Lung (tissue), 11 donors: ENCODE measurements at regions not wholly inside any gene's neighbourhood (a gene's known extent, or its start where the extent isn't known, plus 50 kb on each side); places are given as distances from the start of the nearest gene placed in this dataset.

ENCODE experiments used
- ATAC-seq: fragments of 200-7000 bp; cut with Tn5 transposase; one replicate; pipeline ENCODE4 v1.9.1; 2020; ENCODE audit warnings: moderate number of reproducible peaks; ENCODE audit not compliant: insufficient read depth, low FRiP score
- DNase-seq, 3 donors: peaks; one replicate each; pipeline ENCODE4 v3.0.0-alpha.2; 2013 to 2017
- H3K27ac ChIP-seq, 2 donors: one replicate each; pipeline ENCODE4 v1.5.1; 2013; ENCODE audit warnings: mild to moderate bottlenecking in 2 of 2, moderate library complexity in 2 of 2, control low read depth in 1 of 2, inconsistent platforms in 1 of 2, low read depth in 1 of 2, low read length in 1 of 2
- H3K27me3 ChIP-seq, 3 donors: one replicate each; pipeline ENCODE4 v1.5.1; 2013; ENCODE audit warnings: low read length in 2 of 3; ENCODE audit not compliant: control insufficient read depth in 3 of 3, insufficient read depth in 3 of 3
- H3K36me3 ChIP-seq, 4 donors: one replicate each; pipeline ENCODE4 v1.5.1; 2013; ENCODE audit warnings: low read length in 4 of 4, mild to moderate bottlenecking in 1 of 4, moderate library complexity in 1 of 4; ENCODE audit not compliant: control insufficient read depth in 4 of 4, insufficient read depth in 4 of 4
- H3K4me1 ChIP-seq, 5 donors: one replicate each; pipeline ENCODE4 v1.5.1; 2013; ENCODE audit warnings: low read length in 5 of 5, mild to moderate bottlenecking in 2 of 5, moderate library complexity in 1 of 5; ENCODE audit not compliant: control insufficient read depth in 5 of 5, insufficient read depth in 5 of 5
- H3K4me3 ChIP-seq: one replicate; pipeline ENCODE4 v1.5.1; 2013; ENCODE audit warnings: mild to moderate bottlenecking, control low read depth, moderate library complexity
- H3K9ac ChIP-seq, 2 donors: one replicate each; pipeline ENCODE4 v1.5.1; 2013; ENCODE audit warnings: low read length in 2 of 2, control low read depth in 1 of 2; ENCODE audit not compliant: insufficient read depth in 1 of 2
- H3K9me3 ChIP-seq, 4 donors: one replicate each; pipeline ENCODE4 v1.5.1; 2013; ENCODE audit warnings: low read length in 3 of 4, mild to moderate bottlenecking in 1 of 4, moderate library complexity in 1 of 4; ENCODE audit not compliant: control insufficient read depth in 4 of 4, insufficient read depth in 3 of 4
- WGBS, 2 donors: extraction: QIAGEN DNeasy Blood & Tissue Kit; methylation state at CpG; one replicate each; pipeline ENCODE4 v1.1.7; 2013; 5-methylcytosine and 5-hydroxymethylcytosine counted together
- TF ChIP-seq, protein P1 (sequence below): IDR thresholded peaks from 2 replicates; pipeline ENCODE4 v1.5.1; 2012; ENCODE audit warnings: mild to moderate bottlenecking; ENCODE audit errors: control extremely low read depth, extremely low read depth
- donor health status: control.
- donor health status: control.
- donor health status: Bipolar disorder and iron deficiency.
- donor health status: healthy.
- donor health status: DM: yes; HTN: yes; CAD: no.

DNA sequence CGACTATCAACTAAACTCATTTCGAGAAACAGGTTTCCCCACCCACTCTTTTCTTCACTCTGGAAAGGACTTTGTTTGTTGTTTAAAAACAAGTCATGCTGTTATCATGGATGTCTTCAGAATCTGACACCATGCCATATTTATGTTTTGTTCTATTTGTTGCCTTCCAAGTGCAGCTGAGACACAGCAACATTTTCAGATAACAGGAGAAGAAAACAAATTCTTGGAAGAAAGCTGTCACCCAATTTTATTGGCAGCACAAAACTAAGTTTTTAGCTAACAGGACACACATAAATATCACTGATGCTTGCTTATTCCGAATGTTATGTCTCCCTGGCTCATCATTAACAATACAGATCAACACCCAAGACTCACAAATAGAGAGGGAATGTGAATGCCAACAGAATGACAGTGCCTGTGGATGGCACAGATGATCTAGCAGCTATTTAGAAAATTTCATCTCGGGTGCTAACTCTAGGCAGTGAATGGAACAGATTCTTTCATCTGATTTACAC, 147.9 kb downstream of the RPS29 start:
- WGBS, 2 donors = 63 to 64% methylated on average over 4 of the region's 4 CpGs
- Histone ChIP-seq H3K27ac (no peak overlapping the region), H3K27me3 (no peaks in the 10 kb centered on the region), H3K4me3 (no peak overlapping the region), H3K9ac (no peak overlapping the region), H3K9me3 (peaks cover 0 to 6% (median 3%) of the 10 kb centered on the region in 4 donors), H3K4me1 (peaks cover 0 to 19% (median 0%) of the 10 kb centered on the region in 5 donors), H3K36me3 (no peaks in the 10 kb centered on the region)
- ATAC-seq (no peak), DNase-seq (peak in 2 of 3 donors; percentile 80 to 85)
- TF ChIP-seq, protein P1, sequence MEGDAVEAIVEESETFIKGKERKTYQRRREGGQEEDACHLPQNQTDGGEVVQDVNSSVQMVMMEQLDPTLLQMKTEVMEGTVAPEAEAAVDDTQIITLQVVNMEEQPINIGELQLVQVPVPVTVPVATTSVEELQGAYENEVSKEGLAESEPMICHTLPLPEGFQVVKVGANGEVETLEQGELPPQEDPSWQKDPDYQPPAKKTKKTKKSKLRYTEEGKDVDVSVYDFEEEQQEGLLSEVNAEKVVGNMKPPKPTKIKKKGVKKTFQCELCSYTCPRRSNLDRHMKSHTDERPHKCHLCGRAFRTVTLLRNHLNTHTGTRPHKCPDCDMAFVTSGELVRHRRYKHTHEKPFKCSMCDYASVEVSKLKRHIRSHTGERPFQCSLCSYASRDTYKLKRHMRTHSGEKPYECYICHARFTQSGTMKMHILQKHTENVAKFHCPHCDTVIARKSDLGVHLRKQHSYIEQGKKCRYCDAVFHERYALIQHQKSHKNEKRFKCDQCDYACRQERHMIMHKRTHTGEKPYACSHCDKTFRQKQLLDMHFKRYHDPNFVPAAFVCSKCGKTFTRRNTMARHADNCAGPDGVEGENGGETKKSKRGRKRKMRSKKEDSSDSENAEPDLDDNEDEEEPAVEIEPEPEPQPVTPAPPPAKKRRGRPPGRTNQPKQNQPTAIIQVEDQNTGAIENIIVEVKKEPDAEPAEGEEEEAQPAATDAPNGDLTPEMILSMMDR = no peak

DNA sequence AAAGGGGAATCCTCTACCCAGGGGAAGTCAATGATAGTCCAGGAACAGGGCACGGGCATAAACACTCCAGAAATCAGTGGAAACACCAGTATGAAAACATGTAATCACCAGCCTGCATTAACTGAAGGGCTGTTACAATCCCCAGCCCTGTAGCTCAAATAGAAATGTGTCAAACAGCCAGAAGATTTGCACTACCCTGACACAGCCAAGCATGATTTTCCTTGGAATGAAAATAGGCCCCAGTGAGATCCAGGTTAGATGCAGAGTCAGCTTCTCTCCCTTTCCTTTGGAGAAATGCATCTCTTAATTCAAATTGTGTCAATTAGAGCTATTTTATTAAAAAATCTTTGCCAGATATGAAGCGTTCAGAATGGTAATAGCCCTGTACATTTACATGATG, 158.1 kb downstream of the RPS29 start:
- TF ChIP-seq, protein P1 = no peak
- no peak overlapping the region for H3K4me3 ChIP-seq
- no peak for DNase-seq
- 81 to 84% methylated on average over 2 of the region's 2 CpGs for WGBS, 2 donors
- no peaks in the 10 kb centered on the region for H3K27me3 ChIP-seq
- H3K4me1 ChIP-seq = no peaks in the 10 kb centered on the region
- H3K36me3 ChIP-seq = no peaks in the 10 kb centered on the region
- no peak for ATAC-seq
- H3K9me3 ChIP-seq = peaks cover 0 to 4% (median 3%) of the 10 kb centered on the region in 4 donors
- H3K27ac ChIP-seq = no peak overlapping the region
- H3K9ac ChIP-seq = no peak overlapping the region

DNA sequence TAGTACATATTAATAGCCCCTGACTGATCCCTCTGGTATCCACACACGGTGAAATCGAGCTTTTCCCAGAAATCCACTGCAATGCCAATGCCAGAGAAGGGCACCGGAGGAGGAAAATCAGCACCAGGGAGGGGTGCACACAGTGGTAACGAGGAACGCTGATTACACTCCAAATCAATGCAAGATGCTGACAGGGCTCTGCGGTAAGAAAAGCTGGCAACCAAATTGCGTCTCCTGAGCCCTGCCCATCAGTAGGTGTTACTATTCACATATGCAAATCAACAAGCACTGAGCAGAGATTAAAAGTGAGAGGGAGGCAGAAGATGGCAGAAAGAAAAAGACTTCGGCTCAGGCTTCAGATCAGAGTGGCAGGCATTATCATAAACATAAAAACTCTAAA, 159.1 kb downstream of the RPS29 start:
- TF ChIP-seq, protein P1 = no peak
- Histone ChIP-seq H3K4me1 (no peaks in the 10 kb centered on the region), H3K27me3 (no peaks in the 10 kb centered on the region), H3K27ac (no peak overlapping the region), H3K9me3 (peaks cover 0 to 4% (median 1%) of the 10 kb centered on the region in 4 donors), H3K9ac (no peak overlapping the region), H3K4me3 (no peak overlapping the region), H3K36me3 (no peaks in the 10 kb centered on the region)
- peak; percentile 42 for ATAC-seq
- WGBS, 2 donors = 46 to 48% methylated on average over 8 of the region's 8 CpGs
- DNase-seq = no peak

DNA sequence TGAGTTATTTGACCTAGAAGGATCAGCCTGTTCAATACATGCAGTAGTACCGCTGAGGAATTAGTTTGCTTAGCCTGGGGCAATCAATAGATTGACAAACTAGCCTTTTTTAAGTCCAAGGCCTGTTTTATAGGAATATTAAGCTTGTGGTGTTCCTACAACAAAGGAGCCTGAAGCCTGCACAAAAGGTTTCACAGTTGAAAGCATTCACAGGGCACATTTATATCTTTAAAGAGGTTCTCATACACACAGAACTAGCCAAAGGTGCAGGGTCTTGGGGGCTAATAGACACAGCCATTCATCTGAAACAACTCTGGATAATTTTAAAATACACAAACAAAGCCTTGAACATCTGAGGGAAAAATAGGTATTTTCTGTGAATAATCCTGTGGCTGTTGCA, 160.3 kb downstream of the RPS29 start:
- DNase-seq = no peak
- 84 to 96% methylated on average over 1 of the region's 1 CpG for WGBS, 2 donors

More for the DNA sequence above, 160.3 kb downstream of the RPS29 start:
- ATAC-seq = no peak
- H3K27me3 ChIP-seq = no peaks in the 10 kb centered on the region
- no peak overlapping the region for H3K4me3 ChIP-seq
- TF ChIP-seq, protein P1 = no peak
- no peaks in the 10 kb centered on the region for H3K4me1 ChIP-seq
- peaks cover 0 to 4% (median 0%) of the 10 kb centered on the region in 4 donors for H3K9me3 ChIP-seq
- H3K27ac ChIP-seq = no peak overlapping the region
- no peaks in the 10 kb centered on the region for H3K36me3 ChIP-seq
- H3K9ac ChIP-seq = no peak overlapping the region
